ENCODE measurements at regions not wholly inside any gene's neighbourhood (a gene's known extent, or its start where the extent isn't known, plus 50 kb on each side); places are given as distances from the start of the nearest gene placed in this dataset.
A peak's percentile ranks its signal among the peaks of the same experiment; 100 is the strongest.

DNA sequence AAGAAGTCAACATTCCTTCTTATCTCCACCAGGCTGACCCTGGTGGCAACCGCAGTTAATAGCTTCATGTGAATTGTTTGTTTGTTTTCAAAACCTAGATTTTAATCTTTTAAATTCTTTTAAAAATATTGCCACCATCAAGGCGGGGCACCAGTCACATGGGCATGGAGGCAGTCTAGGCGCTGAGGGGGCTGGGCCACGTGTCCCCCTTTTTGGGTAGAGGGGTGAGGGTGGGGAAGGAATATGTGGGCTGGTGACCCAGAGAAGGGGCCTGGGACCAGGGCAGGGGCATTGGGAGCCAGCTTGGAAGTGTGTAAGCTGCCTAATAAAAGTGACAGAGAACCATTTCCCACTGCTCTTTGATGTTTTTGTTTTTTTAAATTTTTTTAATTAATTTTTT, 147.3 kb downstream of the GADD45G start:
- no peak overlapping the region for H3K27ac ChIP-seq (ENCODE audit: control insufficient read depth, insufficient read depth)
- DNase-seq (ENCODE audit: low read depth, low spot score) (no peak), FAIRE-seq (no peak), ATAC-seq (no peak)
- no peak for TF ChIP-seq HDAC6 (IDR thresholded peaks at IDR 0.05; ENCODE audit: unreplicated experiment)
- TF ChIP-seq YY1 (IDR thresholded peaks at IDR 0.05; ENCODE audit: low read depth, low read length), result no peak
- TF ChIP-seq KDM1A (IDR thresholded peaks at IDR 0.05; ENCODE audit: borderline replicate concordance), result no peak
- no peak for TF ChIP-seq TCF12 (IDR thresholded peaks at IDR 0.05; ENCODE audit: low read depth, low read length)
- TF ChIP-seq NFIC (IDR thresholded peaks at IDR 0.05; ENCODE audit: low read depth, low read length), result no peak
- no peak for TF ChIP-seq LARP7 (IDR thresholded peaks at IDR 0.05)
- no peak for TF ChIP-seq SUPT20H (IDR thresholded peaks at IDR 0.05; ENCODE audit: borderline replicate concordance, control insufficient read depth, low read depth, low read length)
- CTCF ChIA-PET, result interaction anchor here (1.5 to 2.4 kb wide), 3 partner anchors 49 to 154 kb away, joined by 3 to 7 read pairs (median 6); no protein-coding TSS in a partner anchor
- no peaks in the 10 kb centered on the region for H3K36me3 ChIP-seq (ENCODE audit: control insufficient read depth in 2 of 2, insufficient read depth in 2 of 2, low read length in 1 of 2)
- H3K4me1 ChIP-seq (ENCODE audit: control insufficient read depth, insufficient read depth, low read length), result peaks cover 3% of the 10 kb centered on the region; the same call in 1 of the 2 replicates
- no peaks in the 10 kb centered on the region for H4K20me1 ChIP-seq (ENCODE audit: control insufficient read depth, insufficient read depth)
- POLR2A ChIA-PET, result no interaction called here
- H3K4me2 ChIP-seq (ENCODE audit: control insufficient read depth, insufficient read depth), result no peak overlapping the region
- intact Hi-C loops (cut with micrococcal nuclease; ENCODE audit: unreplicated experiment), result no loop called here
- 58% methylated on average over 4 of the region's 4 CpGs for WGBS (ENCODE audit: insufficient coverage, insufficient replicate concordance, low lambda C conversion rate, missing lambda C conversion rate)
- no peaks in the 10 kb centered on the region for H3K79me2 ChIP-seq (ENCODE audit: control insufficient read depth, insufficient read depth, low read length)
- H3K27me3 ChIP-seq (replicated peaks in 1 of 2; ENCODE audit: control insufficient read depth in 2 of 2, insufficient read depth in 2 of 2, low read length in 1 of 2), result peaks cover 0 to 1% of the 10 kb centered on the region in 2 experiments; a peak in 1 of 4 replicates
- no peak overlapping the region for H2AFZ ChIP-seq (ENCODE audit: control insufficient read depth, low read depth, low read length)
- no peak overlapping the region for H3K9ac ChIP-seq (ENCODE audit: control insufficient read depth, insufficient read depth, low read length)
- SMC1A ChIA-PET (ENCODE audit: uncharacterized antibody, unreplicated experiment), result interaction anchor here (1.1 to 1.3 kb wide), 2 partner anchors 9 to 150 kb away, joined by 3 to 5 read pairs; no protein-coding TSS in a partner anchor
- H3K4me3 ChIP-seq, result no peak overlapping the region
- in situ Hi-C loops (cut with MboI), result no loop called here
- no peaks in the 10 kb centered on the region for H3K9me3 ChIP-seq (replicated peaks; ENCODE audit: control insufficient read depth, insufficient read depth, low read length)
- BruUV-seq (replicated peaks), result no TSS peak
- RAD21 ChIA-PET (ENCODE audit: unreplicated experiment), result interaction anchor here (1.2 to 3.4 kb wide), 3 partner anchors 9 to 63 kb away, joined by 3 to 21 read pairs (median 7); no protein-coding TSS in a partner anchor

DNA sequence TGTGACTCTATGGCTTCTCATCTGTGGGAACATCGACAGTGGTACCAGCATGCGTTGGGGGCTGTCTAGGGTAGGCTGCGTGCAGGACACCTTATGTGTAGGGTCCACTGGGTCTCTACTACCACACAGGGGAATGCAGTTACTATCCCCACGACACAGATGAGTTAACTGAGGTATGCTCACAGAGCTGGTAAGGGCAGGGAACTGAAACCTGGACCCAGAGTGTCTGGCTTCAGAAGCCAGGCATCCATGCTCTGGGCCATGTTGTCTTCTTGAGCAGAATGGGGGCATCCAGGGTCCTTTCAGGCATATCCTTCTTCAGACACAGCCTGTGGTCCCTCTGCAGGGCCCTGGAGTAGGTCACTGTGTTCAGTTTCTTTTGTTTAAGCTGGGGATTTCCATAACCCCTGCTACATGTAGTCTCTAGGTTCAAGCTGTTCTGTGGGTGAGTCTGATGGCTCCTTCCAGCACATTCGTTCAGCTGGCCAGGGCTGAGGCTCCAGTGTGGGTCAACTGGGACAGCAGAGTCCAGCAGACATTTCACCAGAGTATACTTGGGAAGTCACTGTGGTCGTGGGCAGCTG, 148.8 kb downstream of the GADD45G start:
- intact Hi-C loops (cut with micrococcal nuclease; ENCODE audit: unreplicated experiment) (no loop called here), in situ Hi-C loops (cut with MboI) (no loop called here)
- Histone ChIP-seq H3K27me3 (replicated peaks in 1 of 2; ENCODE audit: control insufficient read depth in 2 of 2, insufficient read depth in 2 of 2, low read length in 1 of 2) (peaks cover 0 to 1% of the 10 kb centered on the region in 2 experiments; a peak in 1 of 4 replicates), H3K36me3 (ENCODE audit: control insufficient read depth in 2 of 2, insufficient read depth in 2 of 2, low read length in 1 of 2) (no peaks in the 10 kb centered on the region), H3K79me2 (ENCODE audit: control insufficient read depth, insufficient read depth, low read length) (no peaks in the 10 kb centered on the region), H3K4me2 (ENCODE audit: control insufficient read depth, insufficient read depth) (no peak overlapping the region), H3K9me3 (replicated peaks; ENCODE audit: control insufficient read depth, insufficient read depth, low read length) (no peaks in the 10 kb centered on the region), H4K20me1 (ENCODE audit: control insufficient read depth, insufficient read depth) (no peaks in the 10 kb centered on the region), H2AFZ (ENCODE audit: control insufficient read depth, low read depth, low read length) (no peak overlapping the region), H3K9ac (ENCODE audit: control insufficient read depth, insufficient read depth, low read length) (no peak overlapping the region), H3K27ac (ENCODE audit: control insufficient read depth, insufficient read depth) (no peak overlapping the region), H3K4me3 (no peak overlapping the region), H3K4me1 (ENCODE audit: control insufficient read depth, insufficient read depth, low read length) (peaks cover 3% of the 10 kb centered on the region; the same call in 1 of the 2 replicates)
- SMC1A ChIA-PET (ENCODE audit: uncharacterized antibody, unreplicated experiment), result interaction anchor here (0.6 to 1.2 kb wide), 4 partner anchors 10 to 155 kb away, joined by 3 to 7 read pairs (median 4); no protein-coding TSS in a partner anchor
- POLR2A ChIA-PET, result interaction anchor here (0.5 to 1.5 kb wide), 4 partner anchors 8 to 14 kb away, joined by 3 to 5 read pairs (median 4); no protein-coding TSS in a partner anchor
- ATAC-seq (peak; percentile 78), DNase-seq (ENCODE audit: low read depth, low spot score) (no peak), FAIRE-seq (no peak)
- 16% methylated on average over 6 of the region's 6 CpGs for WGBS (ENCODE audit: insufficient coverage, insufficient replicate concordance, low lambda C conversion rate, missing lambda C conversion rate)
- RAD21 ChIA-PET (ENCODE audit: unreplicated experiment), result interaction anchor here (0.7 to 3.4 kb wide), 6 partner anchors 10 to 156 kb away, joined by 3 to 21 read pairs (median 5); no protein-coding TSS in a partner anchor
- BruUV-seq (replicated peaks), result no TSS peak
- CTCF ChIA-PET, result interaction anchor here (1.1 to 2.4 kb wide), 4 partner anchors 10 to 155 kb away, joined by 4 to 8 read pairs (median 6); no protein-coding TSS in a partner anchor
- peak; percentile 32; the same call in 1 of the 2 replicates for TF ChIP-seq GATAD2B (conservative IDR thresholded peaks at IDR 0.05; ENCODE audit: low read depth)
- peak; percentile 48; the same call in 1 of the 2 replicates for TF ChIP-seq ZNF687 (IDR thresholded peaks at IDR 0.05)
- no peak for TF ChIP-seq SMARCA5 (IDR thresholded peaks at IDR 0.05)
- peak; percentile 36; the same call in 1 of the 2 replicates for TF ChIP-seq RELB (IDR thresholded peaks at IDR 0.05; ENCODE audit: low read depth)
